ENCODE measurements at regions not wholly inside any gene's neighbourhood (a gene's known extent, or its start where the extent isn't known, plus 50 kb on each side); places are given as distances from the start of the nearest gene placed in this dataset.

GRCh38 chr1:80245813-80246212 is 1239.3 kb upstream of the ADGRL4 start:
- 78 to 95% (median 90%) methylated on average over 2 of the region's 2 CpGs for WGBS, 5 donors
- no peak for TF ChIP-seq POLR2A (IDR thresholded peaks at IDR 0.05)
- Histone ChIP-seq H3K27me3 (replicated peaks in 1 of 7) (no peaks in the 10 kb centered on the region), H3K9me3 (peaks cover 0 to 12% (median 8%) of the 10 kb centered on the region in 8 donors), H3K4me1 (no peaks in the 10 kb centered on the region), H3K36me3 (no peaks in the 10 kb centered on the region), H3K27ac (no peak overlapping the region), H3K4me3 (no peak overlapping the region)
- DNase-seq = no peak
- intact Hi-C loops (cut with DNase I; ENCODE audit: low total_unique reads) = no loop called here

GRCh38 chr1:80244372-80244771 is 1237.8 kb upstream of the ADGRL4 start:
- no peaks in the 10 kb centered on the region for H3K27me3 ChIP-seq (replicated peaks in 1 of 7)
- intact Hi-C loops (cut with DNase I; ENCODE audit: low total_unique reads) = no loop called here
- no peak overlapping the region for H3K4me3 ChIP-seq
- no peak for DNase-seq
- peaks cover 0 to 11% (median under 1%) of the 10 kb centered on the region in 8 donors for H3K9me3 ChIP-seq
- TF ChIP-seq POLR2A (IDR thresholded peaks at IDR 0.05) = no peak
- no peak for TF ChIP-seq CTCF (IDR thresholded peaks at IDR 0.05 in 8 of 11, conservative IDR thresholded peaks at IDR 0.05 in 3 of 11)
- no peak for TF ChIP-seq POLR2AphosphoS5 (IDR thresholded peaks at IDR 0.05)
- H3K36me3 ChIP-seq = no peaks in the 10 kb centered on the region
- 78 to 98% (median 87%) methylated on average over 1 of the region's 1 CpG for WGBS, 5 donors
- no peak overlapping the region for H3K27ac ChIP-seq
- H3K4me1 ChIP-seq = no peaks in the 10 kb centered on the region

- Histone ChIP-seq H3K4me3 (no peak overlapping the region), H3K9me3 (peaks cover 0 to 8% (median 0%) of the 10 kb centered on the region in 8 donors), H3K4me1 (no peaks in the 10 kb centered on the region), H3K27ac (no peak overlapping the region), H3K27me3 (replicated peaks in 1 of 7) (no peaks in the 10 kb centered on the region), H3K36me3 (no peaks in the 10 kb centered on the region)
- no peak for TF ChIP-seq POLR2AphosphoS5 (IDR thresholded peaks at IDR 0.05)
- WGBS, 5 donors = 83 to 96% (median 93%) methylated on average over 1 of the region's 1 CpG
- no peak for DNase-seq
- intact Hi-C loops (cut with DNase I; ENCODE audit: low total_unique reads) = no loop called here
Measured at GRCh38 chr1:80241566-80241965, 1235.0 kb upstream of the ADGRL4 start.

- H3K27ac ChIP-seq = no peak overlapping the region
- WGBS, 5 donors = 52 to 78% (median 67%) methylated on average over 2 of the region's 2 CpGs
- no peaks in the 10 kb centered on the region for H3K9me3 ChIP-seq
- intact Hi-C loops (cut with DNase I; ENCODE audit: low total_unique reads) = no loop called here
- TF ChIP-seq CTCF (IDR thresholded peaks at IDR 0.05 in 8 of 11, conservative IDR thresholded peaks at IDR 0.05 in 3 of 11) (no peak), POLR2AphosphoS5 (IDR thresholded peaks at IDR 0.05) (no peak), POLR2A (IDR thresholded peaks at IDR 0.05) (no peak)
- H3K27me3 ChIP-seq (replicated peaks in 1 of 7) = no peaks in the 10 kb centered on the region
- no peaks in the 10 kb centered on the region for H3K4me1 ChIP-seq
- H3K4me3 ChIP-seq = no peak overlapping the region
- no peak for DNase-seq
- no peaks in the 10 kb centered on the region for H3K36me3 ChIP-seq
Measured at GRCh38 chr1:80225510-80225909, 1219.0 kb upstream of the ADGRL4 start.

- Histone ChIP-seq H3K9me3 (no peaks in the 10 kb centered on the region), H3K27ac (no peak overlapping the region), H3K4me3 (no peak overlapping the region), H3K36me3 (no peaks in the 10 kb centered on the region), H3K27me3 (replicated peaks in 1 of 7) (no peaks in the 10 kb centered on the region), H3K4me1 (no peaks in the 10 kb centered on the region)
- intact Hi-C loops (cut with DNase I; ENCODE audit: low total_unique reads) = no loop called here
- TF ChIP-seq POLR2A (IDR thresholded peaks at IDR 0.05) = no peak
- TF ChIP-seq POLR2AphosphoS5 (IDR thresholded peaks at IDR 0.05) = no peak
- TF ChIP-seq CTCF (IDR thresholded peaks at IDR 0.05 in 8 of 11, conservative IDR thresholded peaks at IDR 0.05 in 3 of 11) = no peak
- DNase-seq = no peak
- 90 to 94% (median 90%) methylated on average over 4 of the region's 4 CpGs for WGBS, 5 donors
Measured at GRCh38 chr1:80221319-80221718, 1214.8 kb upstream of the ADGRL4 start.
